PFSK-1 (cell line): ENCODE measurements at regions not wholly inside any gene's neighbourhood (a gene's known extent, or its start where the extent isn't known, plus 50 kb on each side); places are given as distances from the start of the nearest gene placed in this dataset.

Experiments
- FOXP2 ChIP-seq: optimal IDR thresholded peaks from 2 replicates; pipeline ENCODE3; 2011; ENCODE audit warnings: borderline replicate concordance, control low read depth, inconsistent platforms; ENCODE audit not compliant: insufficient read depth; ENCODE audit errors: extremely low read length, extremely low read depth
- POLR2AphosphoS5 ChIP-seq: IDR thresholded peaks from 2 replicates; pipeline ENCODE4 v1.6.1; 2012; ENCODE audit warnings: low read depth, mild to moderate bottlenecking, control low read depth, low read length, moderate library complexity
- SIN3A ChIP-seq: IDR thresholded peaks from 2 replicates; pipeline ENCODE4 v1.6.1; 2012; ENCODE audit warnings: mild to moderate bottlenecking, low read length, moderate library complexity, borderline replicate concordance; ENCODE audit not compliant: insufficient read depth
- TAF1 ChIP-seq: IDR thresholded peaks from 2 replicates; pipeline ENCODE4 v1.6.1; 2012; ENCODE audit warnings: low read length, control low read depth, borderline replicate concordance; ENCODE audit not compliant: insufficient read depth
- TF ChIP-seq, protein P1 (sequence below), 2 experiments: IDR thresholded peaks; 2 replicates each; pipeline versions ENCODE4 v1.6.1 to v1.8.0; 2011 to 2012; ENCODE audit warnings: low read depth in 2 of 2, low read length in 2 of 2, control low read depth in 1 of 2, inconsistent platforms in 1 of 2, mild to moderate bottlenecking in 1 of 2, moderate library complexity in 1 of 2; ENCODE audit not compliant: insufficient read depth in 1 of 2

DNA sequence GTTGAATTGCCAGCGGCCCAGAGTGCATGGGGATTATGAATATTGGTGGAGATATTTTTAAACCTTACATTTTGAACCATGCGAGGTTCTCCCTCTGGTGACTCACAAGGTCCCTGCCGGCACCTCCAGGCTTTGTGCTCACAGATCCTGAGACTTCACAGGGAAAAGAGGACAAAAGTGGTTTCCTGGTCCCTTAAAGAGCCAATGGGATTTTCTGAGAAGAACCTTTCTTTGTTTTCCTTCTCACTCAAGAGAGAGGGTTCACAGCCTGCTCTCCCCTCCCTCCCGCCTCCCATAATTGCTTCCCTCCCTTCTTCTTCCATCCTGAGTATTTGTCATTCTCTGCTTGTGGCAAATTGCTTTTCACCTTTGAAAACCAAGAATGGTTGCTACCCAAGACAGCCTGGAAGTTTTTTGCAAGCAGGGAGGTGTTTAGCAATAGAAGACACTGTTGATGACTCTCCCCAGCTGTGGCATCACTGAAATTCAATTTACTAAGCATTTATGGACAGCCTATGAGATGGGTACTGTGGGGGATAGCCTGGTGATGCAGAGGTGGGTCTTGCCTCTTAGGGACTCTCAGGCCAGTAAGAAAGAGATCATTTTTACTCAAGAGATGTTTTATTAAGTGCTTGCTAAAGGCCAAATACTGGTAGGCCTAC lies 76.6 kb downstream of the CPN2 start:
- TF ChIP-seq TAF1: no peak
- TF ChIP-seq SIN3A: no peak
- TF ChIP-seq FOXP2: no peak
- TF ChIP-seq POLR2AphosphoS5: no peak
- TF ChIP-seq, protein P1, sequence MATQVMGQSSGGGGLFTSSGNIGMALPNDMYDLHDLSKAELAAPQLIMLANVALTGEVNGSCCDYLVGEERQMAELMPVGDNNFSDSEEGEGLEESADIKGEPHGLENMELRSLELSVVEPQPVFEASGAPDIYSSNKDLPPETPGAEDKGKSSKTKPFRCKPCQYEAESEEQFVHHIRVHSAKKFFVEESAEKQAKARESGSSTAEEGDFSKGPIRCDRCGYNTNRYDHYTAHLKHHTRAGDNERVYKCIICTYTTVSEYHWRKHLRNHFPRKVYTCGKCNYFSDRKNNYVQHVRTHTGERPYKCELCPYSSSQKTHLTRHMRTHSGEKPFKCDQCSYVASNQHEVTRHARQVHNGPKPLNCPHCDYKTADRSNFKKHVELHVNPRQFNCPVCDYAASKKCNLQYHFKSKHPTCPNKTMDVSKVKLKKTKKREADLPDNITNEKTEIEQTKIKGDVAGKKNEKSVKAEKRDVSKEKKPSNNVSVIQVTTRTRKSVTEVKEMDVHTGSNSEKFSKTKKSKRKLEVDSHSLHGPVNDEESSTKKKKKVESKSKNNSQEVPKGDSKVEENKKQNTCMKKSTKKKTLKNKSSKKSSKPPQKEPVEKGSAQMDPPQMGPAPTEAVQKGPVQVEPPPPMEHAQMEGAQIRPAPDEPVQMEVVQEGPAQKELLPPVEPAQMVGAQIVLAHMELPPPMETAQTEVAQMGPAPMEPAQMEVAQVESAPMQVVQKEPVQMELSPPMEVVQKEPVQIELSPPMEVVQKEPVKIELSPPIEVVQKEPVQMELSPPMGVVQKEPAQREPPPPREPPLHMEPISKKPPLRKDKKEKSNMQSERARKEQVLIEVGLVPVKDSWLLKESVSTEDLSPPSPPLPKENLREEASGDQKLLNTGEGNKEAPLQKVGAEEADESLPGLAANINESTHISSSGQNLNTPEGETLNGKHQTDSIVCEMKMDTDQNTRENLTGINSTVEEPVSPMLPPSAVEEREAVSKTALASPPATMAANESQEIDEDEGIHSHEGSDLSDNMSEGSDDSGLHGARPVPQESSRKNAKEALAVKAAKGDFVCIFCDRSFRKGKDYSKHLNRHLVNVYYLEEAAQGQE (IDR thresholded peaks at IDR 0.05; ENCODE audit: insufficient read depth in 1 of 2, low read depth in 2 of 2, low read length in 2 of 2): no peak

DNA sequence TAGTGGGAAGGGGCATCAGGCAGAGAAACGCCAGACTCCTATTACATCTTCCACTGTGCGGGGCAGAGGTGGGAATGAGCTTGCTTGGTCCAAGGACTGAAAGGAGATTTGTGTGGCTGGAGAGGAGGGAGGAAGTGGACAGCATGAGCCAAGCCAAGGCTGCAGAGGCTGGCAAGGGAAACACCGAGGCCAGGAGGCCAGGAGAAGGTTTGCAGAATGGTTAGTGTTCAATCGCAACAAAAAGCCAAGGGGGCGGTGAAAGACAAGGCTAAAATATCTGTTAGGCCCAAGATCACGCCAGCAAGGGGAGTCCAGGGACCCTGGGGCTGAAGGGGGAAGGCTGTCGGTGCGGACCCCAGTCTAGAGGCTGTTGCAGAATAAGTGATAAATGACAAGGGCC lies 75.8 kb downstream of the CPN2 start:
- TF ChIP-seq SIN3A: no peak
- TF ChIP-seq TAF1: no peak
- TF ChIP-seq, protein P1 (IDR thresholded peaks at IDR 0.05; ENCODE audit: insufficient read depth in 1 of 2, low read depth in 2 of 2, low read length in 2 of 2): no peak
- no peak for TF ChIP-seq POLR2AphosphoS5
- no peak for TF ChIP-seq FOXP2

DNA sequence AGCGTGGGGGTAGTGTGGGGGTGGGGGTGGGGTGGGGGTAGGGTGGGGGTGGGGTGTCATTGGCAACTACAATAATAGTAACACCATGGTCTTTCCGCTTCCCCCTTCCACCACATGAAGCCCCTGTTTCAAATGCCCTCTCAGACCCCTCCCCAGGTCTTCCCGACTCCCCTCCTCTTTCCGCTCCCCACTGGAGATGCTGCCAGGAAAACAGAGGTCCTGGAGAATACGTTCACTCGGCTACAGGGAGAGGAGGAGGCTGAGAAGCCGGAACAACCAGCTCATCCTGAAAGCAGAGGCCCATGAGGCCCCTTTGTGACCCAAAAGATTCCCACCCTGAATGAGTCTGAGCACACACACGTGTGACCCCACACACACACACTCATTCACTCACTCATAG lies 75.4 kb downstream of the CPN2 start:
- no peak for TF ChIP-seq POLR2AphosphoS5
- TF ChIP-seq, protein P1 (IDR thresholded peaks at IDR 0.05; ENCODE audit: insufficient read depth in 1 of 2, low read depth in 2 of 2, low read length in 2 of 2): no peak
- no peak for TF ChIP-seq SIN3A
- no peak for TF ChIP-seq FOXP2
- TF ChIP-seq TAF1: no peak

DNA sequence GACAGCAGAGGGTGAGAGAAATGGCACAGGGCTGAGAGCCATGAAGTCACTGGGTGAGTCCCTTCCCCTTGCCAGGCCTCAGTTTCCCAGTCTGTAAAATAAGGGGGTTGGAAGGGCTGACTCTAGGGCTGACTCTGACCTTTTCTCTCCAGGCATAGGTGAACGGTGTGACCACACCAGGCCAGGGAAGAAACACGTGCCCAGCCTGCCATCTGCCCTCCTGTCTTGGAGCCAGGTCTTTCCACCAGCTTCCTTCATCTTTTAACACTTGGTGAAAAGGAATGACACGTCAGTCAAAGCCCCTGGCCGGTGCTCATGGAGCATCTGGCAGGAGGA lies 74.4 kb downstream of the CPN2 start:
- TF ChIP-seq, protein P1 (IDR thresholded peaks at IDR 0.05; ENCODE audit: insufficient read depth in 1 of 2, low read depth in 2 of 2, low read length in 2 of 2): no peak
- TF ChIP-seq FOXP2 (no peak), TAF1 (no peak)

DNA sequence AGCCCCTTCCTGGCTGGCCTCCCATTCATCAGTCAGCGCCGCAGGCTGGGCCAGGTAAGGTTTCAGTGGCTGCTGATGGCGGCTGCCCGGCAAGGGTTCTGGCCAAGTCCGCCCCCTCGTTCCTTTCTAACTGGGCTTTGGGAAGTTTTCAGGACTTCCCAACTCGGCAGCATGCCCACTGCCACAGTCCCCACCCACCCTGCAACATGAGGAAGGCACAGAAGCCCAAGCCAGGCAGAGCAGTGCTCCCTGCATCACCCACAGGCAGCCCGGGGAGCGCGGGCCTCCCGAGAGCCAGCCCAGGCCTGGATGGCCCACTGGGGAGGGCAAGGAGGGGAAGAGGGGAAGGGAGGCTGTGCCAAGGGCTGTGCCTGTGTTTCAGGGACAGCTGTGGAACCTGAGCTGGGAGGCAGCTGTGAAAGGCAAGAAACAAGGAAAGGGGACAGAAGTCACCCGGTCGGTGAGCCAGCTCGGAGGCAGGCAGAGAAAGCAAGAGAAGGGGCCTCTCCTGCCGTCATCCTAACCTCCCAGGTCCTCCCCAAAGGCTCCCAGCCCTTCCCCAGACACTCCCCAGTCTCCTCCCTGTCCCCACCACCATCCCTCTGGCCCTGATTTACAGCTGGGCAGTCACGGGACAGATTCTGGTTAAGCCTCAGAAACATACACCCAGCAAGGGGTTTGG lies 73.9 kb downstream of the CPN2 start:
- TF ChIP-seq SIN3A (no peak), TAF1 (no peak), POLR2AphosphoS5 (no peak), FOXP2 (no peak)
- TF ChIP-seq, protein P1 (IDR thresholded peaks at IDR 0.05; ENCODE audit: insufficient read depth in 1 of 2, low read depth in 2 of 2, low read length in 2 of 2): no peak
